Mesendoderm (in vitro differentiated cells): ENCODE measurements at regions not wholly inside any gene's neighbourhood (a gene's known extent, or its start where the extent isn't known, plus 50 kb on each side); places are given as distances from the start of the nearest gene placed in this dataset.
"Not testable (repeated sequence)": the region's sequence is repeated elsewhere in the genome, so short reads cannot be mapped to it uniquely, and the experiment has no call there.

Source experiments
- DNase-seq: peaks from one replicate; pipeline ENCODE4 v3.0.0; 2013
- H2AK5ac ChIP-seq: 2 replicates; pipeline ENCODE4 v1.6.1; 2013; ENCODE audit warnings: low read length, inconsistent platforms
- H2BK120ac ChIP-seq: 2 replicates; pipeline ENCODE4 v1.6.1; 2013; ENCODE audit warnings: low read depth, mild to moderate bottlenecking, low read length, moderate library complexity, mixed read lengths
- H2BK15ac ChIP-seq: replicated peaks from 2 replicates; pipeline ENCODE4 v1.6.1; 2013; ENCODE audit warnings: low read depth, mild to moderate bottlenecking, moderate library complexity
- H2BK5ac ChIP-seq: 2 replicates; pipeline ENCODE4 v1.6.1; 2013; ENCODE audit warnings: low read length, inconsistent platforms
- H3K18ac ChIP-seq: 2 replicates; pipeline ENCODE4 v1.6.1; 2013; ENCODE audit warnings: mild to moderate bottlenecking, low read length, mixed read lengths
- H3K23ac ChIP-seq: one replicate; pipeline ENCODE4 v1.6.1; 2013; ENCODE audit warnings: low read length
- H3K27ac ChIP-seq: 2 replicates; pipeline ENCODE4 v1.5.1; 2013; ENCODE audit warnings: low read depth, mild to moderate bottlenecking, inconsistent platforms, low read length, moderate library complexity
- H3K27me3 ChIP-seq: 2 replicates; pipeline ENCODE4 v1.6.1; 2013; ENCODE audit warnings: low read length, control low read depth, mild to moderate bottlenecking, inconsistent platforms; ENCODE audit not compliant: insufficient read depth, poor library complexity
- H3K36me3 ChIP-seq: 2 replicates; pipeline ENCODE4 v1.6.1; 2013; ENCODE audit warnings: low read length, inconsistent platforms; ENCODE audit not compliant: control insufficient read depth, insufficient read depth
- H3K4ac ChIP-seq: one replicate; pipeline ENCODE4 v1.6.1; 2013; ENCODE audit warnings: low read depth, mild to moderate bottlenecking, low read length, moderate library complexity
- H3K4me1 ChIP-seq: 2 replicates; pipeline ENCODE4 v1.6.1; 2013; ENCODE audit warnings: low read depth, low read length, inconsistent platforms; ENCODE audit not compliant: control insufficient read depth
- H3K4me2 ChIP-seq: 2 replicates; pipeline ENCODE4 v1.6.1; 2013; ENCODE audit warnings: low read length
- H3K4me3 ChIP-seq: 2 replicates; pipeline ENCODE4 v1.5.1; 2013; ENCODE audit warnings: mild to moderate bottlenecking, low read length
- H3K56ac ChIP-seq: one replicate; pipeline ENCODE4 v1.6.1; 2013; ENCODE audit warnings: low read length
- H3K79me1 ChIP-seq: 2 replicates; pipeline ENCODE4 v1.6.1; 2013; ENCODE audit warnings: low read length, inconsistent platforms
- H3K79me2 ChIP-seq: 2 replicates; pipeline ENCODE4 v1.6.1; 2013; ENCODE audit warnings: mild to moderate bottlenecking, low read length; ENCODE audit not compliant: control insufficient read depth, insufficient read depth
- H3K9ac ChIP-seq: 2 replicates; pipeline ENCODE4 v1.6.1; 2013; ENCODE audit warnings: low read length, inconsistent platforms
- H4K5ac ChIP-seq: one replicate; pipeline ENCODE4 v1.6.1; 2013; ENCODE audit warnings: low read length
- H4K8ac ChIP-seq: one replicate; pipeline ENCODE4 v1.6.1; 2013; ENCODE audit warnings: low read depth, mild to moderate bottlenecking, control low read depth, low read length, moderate library complexity
- WGBS: extraction: QIAGEN DNeasy Blood & Tissue Kit; methylation state at CpG from one replicate; pipeline ENCODE4 v1.1.7; 2013; ENCODE audit warnings: low lambda C conversion rate, missing lambda C conversion rate; ENCODE audit not compliant: insufficient coverage; ENCODE audit errors: extremely low coverage; 5-methylcytosine and 5-hydroxymethylcytosine counted together

DNA sequence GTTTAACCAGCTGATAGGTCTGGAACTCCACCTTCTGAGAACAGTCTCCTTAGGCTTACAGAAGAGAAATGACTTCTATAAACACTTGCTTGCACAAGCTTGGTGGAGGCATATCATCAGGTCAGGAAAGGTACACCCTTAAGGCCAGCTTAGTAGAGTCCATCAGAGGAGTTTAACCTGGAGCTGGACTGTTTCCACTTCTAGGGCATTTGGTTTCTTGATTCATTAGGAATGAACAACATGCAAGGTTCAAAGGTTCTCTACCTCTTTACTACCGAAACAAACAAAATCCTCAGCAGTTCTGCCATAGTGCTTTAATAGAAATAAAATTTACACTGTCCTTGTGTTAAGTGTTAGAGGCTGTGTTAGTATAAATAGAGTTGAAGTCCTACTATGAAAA lies 171.4 kb upstream of the NPY2R start:
- H2AK5ac ChIP-seq: no peak overlapping the region
- WGBS: no CpG with 5 or more reads among the region's 1 CpG
- no peak overlapping the region for H3K18ac ChIP-seq
- H3K27me3 ChIP-seq: no peaks in the 10 kb centered on the region
- H3K79me1 ChIP-seq: no peaks in the 10 kb centered on the region
- no peak overlapping the region for H3K27ac ChIP-seq
- no peak overlapping the region for H3K4ac ChIP-seq
- no peaks in the 10 kb centered on the region for H3K36me3 ChIP-seq
- no peak overlapping the region for H2BK120ac ChIP-seq
- no peak overlapping the region for H3K9ac ChIP-seq
- H4K8ac ChIP-seq: no peak overlapping the region
- H3K4me2 ChIP-seq: no peak overlapping the region
- DNase-seq: no peak
- H2BK5ac ChIP-seq: no peak overlapping the region
- H3K23ac ChIP-seq: no peak overlapping the region
- no peak overlapping the region for H2BK15ac ChIP-seq
- no peak overlapping the region for H4K5ac ChIP-seq
- no peak overlapping the region for H3K4me3 ChIP-seq
- H3K56ac ChIP-seq: no peak overlapping the region
- no peaks in the 10 kb centered on the region for H3K4me1 ChIP-seq
- H3K79me2 ChIP-seq: no peaks in the 10 kb centered on the region

GRCh38 chr4:155038459-155038858 lies 170.0 kb upstream of the NPY2R start:
- Histone ChIP-seq H3K79me1 (no peaks in the 10 kb centered on the region), H4K5ac (no peak overlapping the region), H3K27me3 (no peaks in the 10 kb centered on the region), H2AK5ac (no peak overlapping the region), H3K4me1 (no peaks in the 10 kb centered on the region), H3K4me2 (no peak overlapping the region), H2BK15ac (no peak overlapping the region), H3K56ac (no peak overlapping the region), H2BK120ac (no peak overlapping the region), H3K23ac (no peak overlapping the region), H3K79me2 (no peaks in the 10 kb centered on the region), H3K4me3 (no peak overlapping the region), H3K18ac (no peak overlapping the region), H4K8ac (no peak overlapping the region), H3K27ac (no peak overlapping the region), H3K9ac (no peak overlapping the region), H3K4ac (no peak overlapping the region), H2BK5ac (no peak overlapping the region), H3K36me3 (no peaks in the 10 kb centered on the region)
- no peak for DNase-seq
- no CpG with 5 or more reads among the region's 1 CpG for WGBS

DNA sequence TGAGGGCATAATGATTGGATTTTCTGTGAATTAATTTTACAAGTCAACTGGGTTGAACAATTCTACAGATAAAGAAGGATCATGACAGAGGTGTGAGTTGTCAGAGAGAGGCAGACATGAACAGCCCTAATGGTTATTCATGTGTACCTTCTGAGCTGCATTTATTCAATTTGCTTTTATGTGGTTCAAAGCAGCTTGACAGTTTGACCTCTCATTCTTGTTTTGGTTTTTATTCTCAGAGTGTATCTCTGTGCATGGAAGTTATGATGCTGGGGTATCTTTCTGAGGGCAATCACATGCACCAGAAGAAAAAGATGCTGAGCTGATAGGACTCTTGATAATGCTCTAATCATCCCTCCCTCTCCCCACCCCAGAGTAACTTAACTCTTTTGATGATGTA lies 169.3 kb upstream of the NPY2R start:
- no peak for DNase-seq
- Histone ChIP-seq H3K79me1 (no peaks in the 10 kb centered on the region), H3K56ac (no peak overlapping the region)

GRCh38 chr4:155040031-155040430 lies 168.4 kb upstream of the NPY2R start:
- no peak overlapping the region for H3K18ac ChIP-seq
- no peak overlapping the region for H3K4me3 ChIP-seq
- WGBS: no CpG with 5 or more reads among the region's 3 CpGs

More for the DNA sequence above, 169.3 kb upstream of the NPY2R start:
- no peak overlapping the region for H2BK120ac ChIP-seq
- H3K27me3 ChIP-seq: no peaks in the 10 kb centered on the region
- H3K4me3 ChIP-seq: no peak overlapping the region
- no peak overlapping the region for H3K27ac ChIP-seq
- H3K23ac ChIP-seq: no peak overlapping the region
- no peak overlapping the region for H4K5ac ChIP-seq
- H3K4me1 ChIP-seq: no peaks in the 10 kb centered on the region
- H2AK5ac ChIP-seq: no peak overlapping the region
- H3K4me2 ChIP-seq: no peak overlapping the region
- H2BK15ac ChIP-seq: no peak overlapping the region
- no peaks in the 10 kb centered on the region for H3K36me3 ChIP-seq
- H4K8ac ChIP-seq: no peak overlapping the region
- no peak overlapping the region for H3K18ac ChIP-seq
- no peak overlapping the region for H3K4ac ChIP-seq
- no peak overlapping the region for H3K9ac ChIP-seq
- no peaks in the 10 kb centered on the region for H3K79me2 ChIP-seq
- no peak overlapping the region for H2BK5ac ChIP-seq

GRCh38 chr4:155042014-155042413 lies 166.4 kb upstream of the NPY2R start:
- Histone ChIP-seq H2AK5ac (no peak overlapping the region), H2BK120ac (no peak overlapping the region), H3K27me3 (no peaks in the 10 kb centered on the region), H3K4me1 (no peaks in the 10 kb centered on the region), H3K18ac (no peak overlapping the region), H3K79me1 (no peaks in the 10 kb centered on the region), H4K8ac (no peak overlapping the region), H3K36me3 (no peaks in the 10 kb centered on the region), H2BK5ac (no peak overlapping the region), H3K79me2 (no peaks in the 10 kb centered on the region), H3K9ac (no peak overlapping the region), H3K23ac (no peak overlapping the region), H3K27ac (no peak overlapping the region), H3K4me3 (no peak overlapping the region), H3K4me2 (no peak overlapping the region), H2BK15ac (no peak overlapping the region), H3K4ac (no peak overlapping the region), H3K56ac (no peak overlapping the region), H4K5ac (no peak overlapping the region)
- DNase-seq: no peak
- no CpG with 5 or more reads among the region's 2 CpGs for WGBS

More at GRCh38 chr4:155040031-155040430, 168.4 kb upstream of the NPY2R start:
- Histone ChIP-seq H3K36me3 (no peaks in the 10 kb centered on the region), H3K4me2 (no peak overlapping the region), H4K8ac (no peak overlapping the region), H3K56ac (no peak overlapping the region), H3K4me1 (no peaks in the 10 kb centered on the region), H3K9ac (no peak overlapping the region), H3K79me2 (no peaks in the 10 kb centered on the region), H2AK5ac (no peak overlapping the region), H4K5ac (no peak overlapping the region), H3K23ac (no peak overlapping the region), H2BK5ac (no peak overlapping the region), H3K4ac (no peak overlapping the region), H3K27me3 (no peaks in the 10 kb centered on the region), H3K79me1 (no peaks in the 10 kb centered on the region), H2BK120ac (no peak overlapping the region), H2BK15ac (no peak overlapping the region), H3K27ac (no peak overlapping the region)
- DNase-seq: no peak

- not testable (repeated sequence) for H3K36me3 ChIP-seq, DNase-seq, H3K23ac ChIP-seq, H3K9ac ChIP-seq, H2AK5ac ChIP-seq, H3K4me1 ChIP-seq, H3K27ac ChIP-seq, H3K79me1 ChIP-seq, H3K56ac ChIP-seq, H3K18ac ChIP-seq, H2BK5ac ChIP-seq, H2BK120ac ChIP-seq, H3K4me3 ChIP-seq, H4K8ac ChIP-seq, H2BK15ac ChIP-seq, H3K4me2 ChIP-seq, H3K79me2 ChIP-seq, H3K4ac ChIP-seq, H4K5ac ChIP-seq, H3K27me3 ChIP-seq
- no CpG with 5 or more reads among the region's 22 CpGs for WGBS
Observed at GRCh38 chr4:155044251-155044650, 164.2 kb upstream of the NPY2R start.
